HCT116 (cell line): ENCODE measurements at regions not wholly inside any gene's neighbourhood (a gene's known extent, or its start where the extent isn't known, plus 50 kb on each side); places are given as distances from the start of the nearest gene placed in this dataset.

ENCODE experiments used
- POLR2A ChIP-seq: IDR thresholded peaks from 2 replicates; pipeline ENCODE4 v1.7.0; 2011; ENCODE audit warnings: borderline replicate concordance; ENCODE audit not compliant: insufficient read depth, insufficient read length; ENCODE audit errors: extremely low read depth
- REST ChIP-seq: IDR thresholded peaks from 2 replicates; pipeline ENCODE4 v1.6.1; 2012; ENCODE audit warnings: low read depth
- ZNF274 ChIP-seq: fragments of 200-500 bp; sonication (Bioruptor generic); IDR thresholded peaks from 2 replicates; pipeline ENCODE4 v1.6.1; 2014; ENCODE audit warnings: mild to moderate bottlenecking, low read depth, low read length, inconsistent platforms

- no peak for TF ChIP-seq REST
- no peak for TF ChIP-seq POLR2A
- no peak for TF ChIP-seq ZNF274
These were observed 54.8 kb upstream of the DLG1 start for GRCh38 chr3:197353001-197353866.
